Central memory CD8-positive, alpha-beta T cell (primary cell): ENCODE measurements at regions not wholly inside any gene's neighbourhood (a gene's known extent, or its start where the extent isn't known, plus 50 kb on each side); places are given as distances from the start of the nearest gene placed in this dataset.

Experiments
- ATAC-seq: fragments of 150-1000 bp; cut with Tn5 transposase; replicated peaks from 2 replicates; pipeline ENCODE4 v1.10.0; 2022; ENCODE audit warnings: mild to moderate bottlenecking, moderate FRiP score, moderate number of reproducible peaks; ENCODE audit not compliant: poor library complexity, severe bottlenecking; ENCODE audit errors: extremely low read depth
- DNase-seq, 2 donors: peaks; one replicate each; pipeline ENCODE4 v3.0.0; 2021; ENCODE audit warnings: low spot score in 2 of 2
- H3K27ac Mint-ChIP-seq: one replicate; pipeline ENCODE4 v1.8.0; 2022; ENCODE audit warnings: low read depth, mild to moderate bottlenecking, moderate library complexity, mixed read lengths
- H3K27me3 Mint-ChIP-seq: one replicate; pipeline ENCODE4 v1.8.0; 2022; ENCODE audit warnings: mixed read lengths
- H3K36me3 Mint-ChIP-seq: one replicate; pipeline ENCODE4 v1.8.0; 2022; ENCODE audit warnings: mild to moderate bottlenecking, moderate library complexity, mixed read lengths; ENCODE audit not compliant: insufficient read depth
- H3K4me1 Mint-ChIP-seq: one replicate; pipeline ENCODE4 v1.8.0; 2022; ENCODE audit warnings: mixed read lengths
- H3K4me3 Mint-ChIP-seq: one replicate; pipeline ENCODE4 v1.8.0; 2022; ENCODE audit warnings: mild to moderate bottlenecking, moderate library complexity, mixed read lengths
- H3K9me3 Mint-ChIP-seq: one replicate; pipeline ENCODE4 v1.8.0; 2022; ENCODE audit warnings: mixed read lengths

- DNase-seq (no peak), ATAC-seq (no peak)
- H3K36me3 Mint-ChIP-seq = no peaks in the 10 kb centered on the region
- H3K27me3 Mint-ChIP-seq = peaks cover 24% of the 10 kb centered on the region
- peaks cover 27% of the 10 kb centered on the region for H3K9me3 Mint-ChIP-seq
- no peak overlapping the region for H3K4me3 Mint-ChIP-seq
- no peaks in the 10 kb centered on the region for H3K4me1 Mint-ChIP-seq
- H3K27ac Mint-ChIP-seq = no peak overlapping the region
Observed at GRCh38 chr15:29324746-29325145, 55.1 kb upstream of the NSMCE3 start.

GRCh38 chr15:29323557-29323956 lies 53.9 kb upstream of the NSMCE3 start:
- no peak overlapping the region for H3K27ac Mint-ChIP-seq
- H3K4me1 Mint-ChIP-seq = no peaks in the 10 kb centered on the region
- no peak for ATAC-seq
- no peak for DNase-seq
- H3K9me3 Mint-ChIP-seq = peaks cover 27% of the 10 kb centered on the region
- no peak overlapping the region for H3K4me3 Mint-ChIP-seq
- peaks cover 20% of the 10 kb centered on the region for H3K27me3 Mint-ChIP-seq
- H3K36me3 Mint-ChIP-seq = no peaks in the 10 kb centered on the region

- no peaks in the 10 kb centered on the region for H3K4me1 Mint-ChIP-seq
- H3K27me3 Mint-ChIP-seq = peaks cover 20% of the 10 kb centered on the region
- ATAC-seq = no peak
- H3K36me3 Mint-ChIP-seq = no peaks in the 10 kb centered on the region
- no peak for DNase-seq
- H3K27ac Mint-ChIP-seq = no peak overlapping the region
- H3K9me3 Mint-ChIP-seq = peaks cover 27% of the 10 kb centered on the region
- no peak overlapping the region for H3K4me3 Mint-ChIP-seq
Observed at GRCh38 chr15:29322415-29322814, 52.8 kb upstream of the NSMCE3 start.

- peaks cover 33% of the 10 kb centered on the region for H3K27me3 Mint-ChIP-seq
Observed at GRCh38 chr15:29320420-29320819, 50.8 kb upstream of the NSMCE3 start.

GRCh38 chr15:29319823-29320222 lies 50.2 kb upstream of the NSMCE3 start:
- Mint-ChIP-seq H3K27ac (no peak overlapping the region), H3K9me3 (peaks cover 16% of the 10 kb centered on the region), H3K4me3 (no peak overlapping the region), H3K36me3 (no peaks in the 10 kb centered on the region), H3K4me1 (no peaks in the 10 kb centered on the region), H3K27me3 (peaks cover 39% of the 10 kb centered on the region)
- no peak for DNase-seq
- no peak for ATAC-seq

More at GRCh38 chr15:29320420-29320819, 50.8 kb upstream of the NSMCE3 start:
- H3K9me3 Mint-ChIP-seq = peaks cover 21% of the 10 kb centered on the region
- H3K4me3 Mint-ChIP-seq = no peak overlapping the region
- no peaks in the 10 kb centered on the region for H3K36me3 Mint-ChIP-seq
- H3K27ac Mint-ChIP-seq = no peak overlapping the region
- H3K4me1 Mint-ChIP-seq = no peaks in the 10 kb centered on the region
- ATAC-seq = no peak
- no peak for DNase-seq
